ENCODE measurements at regions not wholly inside any gene's neighbourhood (a gene's known extent, or its start where the extent isn't known, plus 50 kb on each side); places are given as distances from the start of the nearest gene placed in this dataset.

GRCh38 chr4:14018191-14018853 lies 390.8 kb upstream of the BOD1L1 start:
- TF ChIP-seq, protein P1, sequence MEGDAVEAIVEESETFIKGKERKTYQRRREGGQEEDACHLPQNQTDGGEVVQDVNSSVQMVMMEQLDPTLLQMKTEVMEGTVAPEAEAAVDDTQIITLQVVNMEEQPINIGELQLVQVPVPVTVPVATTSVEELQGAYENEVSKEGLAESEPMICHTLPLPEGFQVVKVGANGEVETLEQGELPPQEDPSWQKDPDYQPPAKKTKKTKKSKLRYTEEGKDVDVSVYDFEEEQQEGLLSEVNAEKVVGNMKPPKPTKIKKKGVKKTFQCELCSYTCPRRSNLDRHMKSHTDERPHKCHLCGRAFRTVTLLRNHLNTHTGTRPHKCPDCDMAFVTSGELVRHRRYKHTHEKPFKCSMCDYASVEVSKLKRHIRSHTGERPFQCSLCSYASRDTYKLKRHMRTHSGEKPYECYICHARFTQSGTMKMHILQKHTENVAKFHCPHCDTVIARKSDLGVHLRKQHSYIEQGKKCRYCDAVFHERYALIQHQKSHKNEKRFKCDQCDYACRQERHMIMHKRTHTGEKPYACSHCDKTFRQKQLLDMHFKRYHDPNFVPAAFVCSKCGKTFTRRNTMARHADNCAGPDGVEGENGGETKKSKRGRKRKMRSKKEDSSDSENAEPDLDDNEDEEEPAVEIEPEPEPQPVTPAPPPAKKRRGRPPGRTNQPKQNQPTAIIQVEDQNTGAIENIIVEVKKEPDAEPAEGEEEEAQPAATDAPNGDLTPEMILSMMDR (IDR thresholded peaks at IDR 0.05) = no peak
- no peak for TF ChIP-seq POLR2A (IDR thresholded peaks at IDR 0.05)

Data from vagina (tissue), 2 donors.